Keratinocyte (primary cell): ENCODE measurements at regions not wholly inside any gene's neighbourhood (a gene's known extent, or its start where the extent isn't known, plus 50 kb on each side); places are given as distances from the start of the nearest gene placed in this dataset.

ENCODE experiments used
- DNase-seq: peaks from one replicate; pipeline ENCODE4 v3.0.0-alpha.2; 2011; ENCODE audit warnings: low read depth, missing footprints, low spot score
- FAIRE-seq: peaks from 2 replicates; lab custom pipeline; 2011; peaks lifted over from hg19 to GRCh38; lab: Jason Lieb, UNC
- H2AFZ ChIP-seq: 2 replicates; pipeline ENCODE4 v1.6.0; 2012; ENCODE audit warnings: low read length, control low read depth, inconsistent platforms; ENCODE audit not compliant: control insufficient read depth
- H3K27ac ChIP-seq: 2 replicates; pipeline ENCODE4 v1.5.1; 2011; ENCODE audit warnings: low read length; ENCODE audit not compliant: control insufficient read depth, insufficient read depth
- H3K27me3 ChIP-seq: 3 replicates; pipeline ENCODE4 v1.6.0; 2011; ENCODE audit warnings: low read length; ENCODE audit not compliant: control insufficient read depth, insufficient read depth; ENCODE audit errors: extremely low read depth
- H3K36me3 ChIP-seq, 2 experiments: 2 replicates in 1 of 2; 3 replicates in 1 of 2; pipeline ENCODE4 v1.5.1; 2011; ENCODE audit warnings: low read length in 2 of 2, mild to moderate bottlenecking in 1 of 2; ENCODE audit not compliant: control insufficient read depth in 2 of 2, insufficient read depth in 2 of 2; ENCODE audit errors: extremely low read depth in 1 of 2
- H3K4me1 ChIP-seq: 3 replicates; pipeline ENCODE4 v1.5.1; 2011; ENCODE audit warnings: low read length; ENCODE audit not compliant: control insufficient read depth, insufficient read depth; ENCODE audit errors: extremely low read depth
- H3K4me2 ChIP-seq: 3 replicates; pipeline ENCODE4 v1.6.0; 2011; ENCODE audit warnings: low read depth, low read length; ENCODE audit not compliant: control insufficient read depth, insufficient read depth; ENCODE audit errors: extremely low read depth
- H3K4me3 ChIP-seq, 3 experiments: fragments of 200-600 bp in 1 of 3; sonication (generic) in 1 of 3; 2 replicates in 2 of 3; 3 replicates in 1 of 3; pipeline ENCODE4 v1.5.1; 2011 to 2016; ENCODE audit warnings: low read length in 3 of 3, mild to moderate bottlenecking in 3 of 3, control low read depth in 2 of 3, inconsistent platforms in 1 of 3, low read depth in 1 of 3, mixed read lengths in 1 of 3, mixed run types in 1 of 3, moderate library complexity in 1 of 3; ENCODE audit not compliant: control insufficient read depth in 2 of 3, insufficient read depth in 2 of 3; ENCODE audit errors: extremely low read depth in 1 of 3
- H3K79me2 ChIP-seq: 2 replicates; pipeline ENCODE4 v1.6.0; 2012; ENCODE audit warnings: low read length; ENCODE audit not compliant: control insufficient read depth, insufficient read depth
- H3K9ac ChIP-seq: 3 replicates; pipeline ENCODE4 v1.6.0; 2011; ENCODE audit warnings: low read length; ENCODE audit not compliant: control insufficient read depth, insufficient read depth; ENCODE audit errors: extremely low read depth
- H3K9me1 ChIP-seq: 3 replicates; pipeline ENCODE4 v1.6.0; 2011; ENCODE audit warnings: low read length; ENCODE audit not compliant: control insufficient read depth, insufficient read depth; ENCODE audit errors: extremely low read depth
- H3K9me3 ChIP-seq: 2 replicates; pipeline ENCODE4 v1.5.1; 2012; ENCODE audit warnings: low read depth, low read length; ENCODE audit not compliant: control insufficient read depth
- H4K20me1 ChIP-seq: 3 replicates; pipeline ENCODE4 v1.6.0; 2011; ENCODE audit warnings: low read length; ENCODE audit not compliant: control insufficient read depth, insufficient read depth; ENCODE audit errors: extremely low read depth
- EZH2 ChIP-seq: IDR thresholded peaks from one replicate; pipeline ENCODE4 v1.6.1; 2012; ENCODE audit warnings: inconsistent platforms, mild to moderate bottlenecking, low read length, moderate library complexity
- dilution Hi-C: fragments of 300-500 bp; cut with MboI; formaldehyde crosslinking; loops from one replicate; pipeline ENCODE4 v1.7.0; 2020; ENCODE audit warnings: low sequenced_read_pairs; ENCODE audit not compliant: extremely low pct_ligation_motif_present
- TF ChIP-seq, protein P1 (sequence below), 3 experiments: IDR thresholded peaks in 1 of 3; conservative IDR thresholded peaks in 1 of 3; optimal IDR thresholded peaks in 1 of 3; 2 replicates in 2 of 3; 3 replicates in 1 of 3; pipeline versions ENCODE3 to v1.5.1; 2011; ENCODE audit warnings: low read length in 3 of 3, mild to moderate bottlenecking in 3 of 3, moderate library complexity in 2 of 3, control low read depth in 1 of 3, inconsistent platforms in 1 of 3; ENCODE audit not compliant: insufficient read depth in 2 of 3; ENCODE audit errors: extremely low read depth in 1 of 3

- no peak overlapping the region for H3K4me3 ChIP-seq
- no peaks in the 10 kb centered on the region for H3K9me1 ChIP-seq
- H3K27me3 ChIP-seq, result no peaks in the 10 kb centered on the region
- TF ChIP-seq, protein P1, sequence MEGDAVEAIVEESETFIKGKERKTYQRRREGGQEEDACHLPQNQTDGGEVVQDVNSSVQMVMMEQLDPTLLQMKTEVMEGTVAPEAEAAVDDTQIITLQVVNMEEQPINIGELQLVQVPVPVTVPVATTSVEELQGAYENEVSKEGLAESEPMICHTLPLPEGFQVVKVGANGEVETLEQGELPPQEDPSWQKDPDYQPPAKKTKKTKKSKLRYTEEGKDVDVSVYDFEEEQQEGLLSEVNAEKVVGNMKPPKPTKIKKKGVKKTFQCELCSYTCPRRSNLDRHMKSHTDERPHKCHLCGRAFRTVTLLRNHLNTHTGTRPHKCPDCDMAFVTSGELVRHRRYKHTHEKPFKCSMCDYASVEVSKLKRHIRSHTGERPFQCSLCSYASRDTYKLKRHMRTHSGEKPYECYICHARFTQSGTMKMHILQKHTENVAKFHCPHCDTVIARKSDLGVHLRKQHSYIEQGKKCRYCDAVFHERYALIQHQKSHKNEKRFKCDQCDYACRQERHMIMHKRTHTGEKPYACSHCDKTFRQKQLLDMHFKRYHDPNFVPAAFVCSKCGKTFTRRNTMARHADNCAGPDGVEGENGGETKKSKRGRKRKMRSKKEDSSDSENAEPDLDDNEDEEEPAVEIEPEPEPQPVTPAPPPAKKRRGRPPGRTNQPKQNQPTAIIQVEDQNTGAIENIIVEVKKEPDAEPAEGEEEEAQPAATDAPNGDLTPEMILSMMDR (optimal IDR thresholded peaks at IDR 0.05 in 1 of 3, IDR thresholded peaks at IDR 0.05 in 1 of 3, conservative IDR thresholded peaks at IDR 0.05 in 1 of 3; ENCODE audit: extremely low read depth in 1 of 3, insufficient read depth in 2 of 3, low read length in 3 of 3), result no peak
- TF ChIP-seq EZH2, result no peak
- no peak overlapping the region for H3K9ac ChIP-seq
- dilution Hi-C loops, result no loop called here
- no peaks in the 10 kb centered on the region for H3K9me3 ChIP-seq
- no peaks in the 10 kb centered on the region for H4K20me1 ChIP-seq
- FAIRE-seq (no peak), DNase-seq (no peak)
- no peak overlapping the region for H2AFZ ChIP-seq
- H3K27ac ChIP-seq, result no peak overlapping the region
- H3K4me1 ChIP-seq, result no peaks in the 10 kb centered on the region
- H3K79me2 ChIP-seq, result no peaks in the 10 kb centered on the region
- H3K36me3 ChIP-seq, result no peaks in the 10 kb centered on the region
- no peak overlapping the region for H3K4me2 ChIP-seq
These were observed 256.8 kb downstream of the OLFM3 start for GRCh38 chr1:101739826-101740330.

GRCh38 chr1:101741910-101742309, 254.8 kb downstream of the OLFM3 start:
- TF ChIP-seq, protein P1 (optimal IDR thresholded peaks at IDR 0.05 in 1 of 3, IDR thresholded peaks at IDR 0.05 in 1 of 3, conservative IDR thresholded peaks at IDR 0.05 in 1 of 3; ENCODE audit: extremely low read depth in 1 of 3, insufficient read depth in 2 of 3, low read length in 3 of 3), result no peak
- TF ChIP-seq EZH2, result no peak

More at GRCh38 chr1:101741910-101742309, 254.8 kb downstream of the OLFM3 start:
- FAIRE-seq (no peak), DNase-seq (no peak)
- H3K9ac ChIP-seq, result no peak overlapping the region
- H3K9me3 ChIP-seq, result no peaks in the 10 kb centered on the region
- no peaks in the 10 kb centered on the region for H4K20me1 ChIP-seq
- H2AFZ ChIP-seq, result no peak overlapping the region
- dilution Hi-C loops, result no loop called here
- H3K27me3 ChIP-seq, result no peaks in the 10 kb centered on the region
- H3K4me3 ChIP-seq, result no peak overlapping the region
- no peaks in the 10 kb centered on the region for H3K79me2 ChIP-seq
- no peak overlapping the region for H3K27ac ChIP-seq
- no peaks in the 10 kb centered on the region for H3K4me1 ChIP-seq
- no peaks in the 10 kb centered on the region for H3K36me3 ChIP-seq
- no peaks in the 10 kb centered on the region for H3K9me1 ChIP-seq
- H3K4me2 ChIP-seq, result no peak overlapping the region
